Fibroblast of lung (primary cell): ENCODE measurements at regions not wholly inside any gene's neighbourhood (a gene's known extent, or its start where the extent isn't known, plus 50 kb on each side); places are given as distances from the start of the nearest gene placed in this dataset.

Experiments used
- DNase-seq, 2 donors: peaks; one replicate each; pipeline versions ENCODE4 v3.0.0 to v3.0.0-alpha.2; 2010; ENCODE audit warnings: low read depth in 2 of 2
- H2AFZ ChIP-seq: 2 replicates; pipeline ENCODE4 v1.5.1; 2012; ENCODE audit warnings: low read length, control low read depth, inconsistent platforms
- H3K27ac ChIP-seq: 2 replicates; pipeline ENCODE4 v1.5.1; 2011; ENCODE audit warnings: low read length, control low read depth; ENCODE audit not compliant: insufficient read depth
- H3K27me3 ChIP-seq: 2 replicates; pipeline ENCODE4 v1.5.1; 2011; ENCODE audit warnings: mild to moderate bottlenecking, low read length; ENCODE audit not compliant: control insufficient read depth, insufficient read depth
- H3K36me3 ChIP-seq: 2 replicates; pipeline ENCODE4 v1.5.1; 2011; ENCODE audit warnings: low read length; ENCODE audit not compliant: control insufficient read depth, insufficient read depth
- H3K4me1 ChIP-seq: 2 replicates; pipeline ENCODE4 v1.5.1; 2011; ENCODE audit warnings: low read length; ENCODE audit not compliant: control insufficient read depth, insufficient read depth; ENCODE audit errors: extremely low read depth
- H3K4me2 ChIP-seq: 2 replicates; pipeline ENCODE4 v1.5.1; 2011; ENCODE audit warnings: low read length, control low read depth; ENCODE audit not compliant: insufficient read depth; ENCODE audit errors: extremely low read depth
- H3K4me3 ChIP-seq, 4 experiments: fragments of 200-600 bp in 1 of 4; sonication (generic) in 1 of 4; replicated peaks in 1 of 4; 2 replicates each; pipeline ENCODE4 v1.5.1; 2011 to 2016; ENCODE audit warnings: low read length in 4 of 4, low read depth in 3 of 4, mild to moderate bottlenecking in 3 of 4, control low read depth in 2 of 4, inconsistent platforms in 1 of 4, mixed read lengths in 1 of 4; ENCODE audit not compliant: insufficient read depth in 1 of 4; ENCODE audit errors: control extremely low read depth in 1 of 4
- H3K79me2 ChIP-seq: 2 replicates; pipeline ENCODE4 v1.5.1; 2012; ENCODE audit warnings: mild to moderate bottlenecking, low read length, inconsistent platforms; ENCODE audit not compliant: control insufficient read depth, insufficient read depth
- H3K9ac ChIP-seq: 2 replicates; pipeline ENCODE4 v1.5.1; 2011; ENCODE audit warnings: mild to moderate bottlenecking, low read length, control low read depth; ENCODE audit not compliant: insufficient read depth
- H3K9me3 ChIP-seq: 2 replicates; pipeline ENCODE4 v1.5.1; 2012; ENCODE audit warnings: low read depth, low read length; ENCODE audit not compliant: control insufficient read depth, insufficient read depth
- H4K20me1 ChIP-seq: 2 replicates; pipeline ENCODE4 v1.5.1; 2011; ENCODE audit warnings: low read length; ENCODE audit not compliant: control insufficient read depth, insufficient read depth; ENCODE audit errors: extremely low read depth
- EZH2 ChIP-seq: IDR thresholded peaks from 2 replicates; pipeline ENCODE4 v1.5.1; 2012; ENCODE audit warnings: low read length, control low read depth, mild to moderate bottlenecking; ENCODE audit errors: missing control alignments
- TF ChIP-seq, protein P1 (sequence below), 2 donors: IDR thresholded peaks in 1 of 2; conservative IDR thresholded peaks in 1 of 2; 1 replicate in 1 of 2; 2 replicates in 1 of 2; pipeline ENCODE4 v1.5.1; 2011 to 2012; ENCODE audit warnings: low read length in 2 of 2, control low read depth in 1 of 2, inconsistent platforms in 1 of 2, low read depth in 1 of 2, mild to moderate bottlenecking in 1 of 2

- Histone ChIP-seq H3K4me1 (no peaks in the 10 kb centered on the region), H3K9me3 (no peaks in the 10 kb centered on the region), H2AFZ (no peak overlapping the region), H3K4me3 (no peak overlapping the region), H3K9ac (no peak overlapping the region), H3K27me3 (no peaks in the 10 kb centered on the region), H3K27ac (no peak overlapping the region), H3K36me3 (no peaks in the 10 kb centered on the region), H3K4me2 (no peak overlapping the region), H4K20me1 (no peaks in the 10 kb centered on the region), H3K79me2 (no peaks in the 10 kb centered on the region)
- no peak for TF ChIP-seq EZH2
- TF ChIP-seq, protein P1, sequence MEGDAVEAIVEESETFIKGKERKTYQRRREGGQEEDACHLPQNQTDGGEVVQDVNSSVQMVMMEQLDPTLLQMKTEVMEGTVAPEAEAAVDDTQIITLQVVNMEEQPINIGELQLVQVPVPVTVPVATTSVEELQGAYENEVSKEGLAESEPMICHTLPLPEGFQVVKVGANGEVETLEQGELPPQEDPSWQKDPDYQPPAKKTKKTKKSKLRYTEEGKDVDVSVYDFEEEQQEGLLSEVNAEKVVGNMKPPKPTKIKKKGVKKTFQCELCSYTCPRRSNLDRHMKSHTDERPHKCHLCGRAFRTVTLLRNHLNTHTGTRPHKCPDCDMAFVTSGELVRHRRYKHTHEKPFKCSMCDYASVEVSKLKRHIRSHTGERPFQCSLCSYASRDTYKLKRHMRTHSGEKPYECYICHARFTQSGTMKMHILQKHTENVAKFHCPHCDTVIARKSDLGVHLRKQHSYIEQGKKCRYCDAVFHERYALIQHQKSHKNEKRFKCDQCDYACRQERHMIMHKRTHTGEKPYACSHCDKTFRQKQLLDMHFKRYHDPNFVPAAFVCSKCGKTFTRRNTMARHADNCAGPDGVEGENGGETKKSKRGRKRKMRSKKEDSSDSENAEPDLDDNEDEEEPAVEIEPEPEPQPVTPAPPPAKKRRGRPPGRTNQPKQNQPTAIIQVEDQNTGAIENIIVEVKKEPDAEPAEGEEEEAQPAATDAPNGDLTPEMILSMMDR (conservative IDR thresholded peaks at IDR 0.05 in 1 of 2, IDR thresholded peaks at IDR 0.05 in 1 of 2; ENCODE audit: low read depth in 1 of 2, low read length in 2 of 2), result no peak
- no peak for DNase-seq
Measured at GRCh38 chr10:57822965-57823364, 444.7 kb downstream of the IPMK start.

GRCh38 chr10:57818522-57818921 is 449.2 kb downstream of the IPMK start:
- Histone ChIP-seq H3K9ac (no peak overlapping the region), H2AFZ (no peak overlapping the region), H3K4me2 (no peak overlapping the region), H3K4me1 (no peaks in the 10 kb centered on the region), H3K4me3 (no peak overlapping the region), H3K27ac (no peak overlapping the region), H3K36me3 (no peaks in the 10 kb centered on the region), H3K27me3 (no peaks in the 10 kb centered on the region), H3K79me2 (no peaks in the 10 kb centered on the region), H3K9me3 (no peaks in the 10 kb centered on the region), H4K20me1 (no peaks in the 10 kb centered on the region)
- no peak for DNase-seq
- TF ChIP-seq EZH2, result no peak
- TF ChIP-seq, protein P1 (conservative IDR thresholded peaks at IDR 0.05 in 1 of 2, IDR thresholded peaks at IDR 0.05 in 1 of 2; ENCODE audit: low read depth in 1 of 2, low read length in 2 of 2), result no peak

DNA sequence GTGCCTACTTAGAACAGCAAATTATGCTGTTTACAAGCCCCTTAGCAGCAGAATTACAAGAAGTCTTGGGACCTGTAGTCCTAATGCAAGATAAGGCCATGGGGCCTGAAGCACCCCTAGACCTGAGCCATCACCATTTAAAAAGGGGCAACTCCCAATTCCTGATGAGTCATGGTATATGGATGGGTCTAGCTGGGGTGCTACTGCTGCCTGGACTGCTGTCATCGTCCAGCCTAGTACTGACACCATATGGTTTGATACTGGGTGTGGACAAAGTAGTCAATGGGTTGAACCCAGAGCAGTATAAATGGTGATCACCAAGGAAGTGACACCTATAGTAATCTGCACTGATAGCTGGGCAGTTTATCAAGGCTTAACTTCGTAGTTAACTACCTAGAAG is 450.0 kb downstream of the IPMK start:
- H2AFZ ChIP-seq, result no peak overlapping the region
- no peaks in the 10 kb centered on the region for H3K9me3 ChIP-seq
- no peak overlapping the region for H3K27ac ChIP-seq
- no peaks in the 10 kb centered on the region for H3K4me1 ChIP-seq
- DNase-seq, result no peak
- H4K20me1 ChIP-seq, result no peaks in the 10 kb centered on the region
- H3K79me2 ChIP-seq, result no peaks in the 10 kb centered on the region
- no peak overlapping the region for H3K4me2 ChIP-seq
- no peak overlapping the region for H3K4me3 ChIP-seq
- H3K27me3 ChIP-seq, result no peaks in the 10 kb centered on the region
- H3K36me3 ChIP-seq, result no peaks in the 10 kb centered on the region
- no peak overlapping the region for H3K9ac ChIP-seq
- no peak for TF ChIP-seq EZH2
- TF ChIP-seq, protein P1 (conservative IDR thresholded peaks at IDR 0.05 in 1 of 2, IDR thresholded peaks at IDR 0.05 in 1 of 2; ENCODE audit: low read depth in 1 of 2, low read length in 2 of 2), result no peak
